ENCODE measurements at regions not wholly inside any gene's neighbourhood (a gene's known extent, or its start where the extent isn't known, plus 50 kb on each side); places are given as distances from the start of the nearest gene placed in this dataset.

GRCh38 chr3:4198491-4198890, 104.7 kb upstream of the SETMAR start:
- TF ChIP-seq CTCF (IDR thresholded peaks at IDR 0.05) (no peak), POLR2A (IDR thresholded peaks at IDR 0.05) (no peak)

All from tibial nerve (tissue), 3 donors.